Prostate gland (tissue), 2 donors: ENCODE measurements at regions not wholly inside any gene's neighbourhood (a gene's known extent, or its start where the extent isn't known, plus 50 kb on each side); places are given as distances from the start of the nearest gene placed in this dataset.

Source experiments
- DNase-seq: peaks from one replicate; pipeline ENCODE4 v3.0.0-alpha.2; 2019; ENCODE audit warnings: low spot score
- H3K27ac ChIP-seq, 2 donors: fragments of 200-600 bp; sonication (generic); 2 replicates each; pipeline ENCODE4 v1.5.1; 2017 to 2019
- H3K27me3 ChIP-seq: fragments of 200-600 bp; sonication (generic); replicated peaks from 2 replicates; pipeline ENCODE4 v1.5.1; 2019; ENCODE audit not compliant: insufficient read depth
- H3K36me3 ChIP-seq, 2 donors: fragments of 200-600 bp; sonication (generic); 1 replicate in 1 of 2; 2 replicates in 1 of 2; pipeline versions ENCODE4 v1.5.1 to v1.8.1; 2017 to 2019
- H3K4me1 ChIP-seq: fragments of 200-600 bp; sonication (generic); replicated peaks from 2 replicates; pipeline ENCODE4 v1.5.1; 2019
- H3K4me3 ChIP-seq, 2 donors: fragments of 200-600 bp; sonication (generic); 2 replicates each; pipeline ENCODE4 v1.5.1; 2017 to 2019
- H3K9me3 ChIP-seq: fragments of 200-600 bp; sonication (generic); 2 replicates; pipeline ENCODE4 v1.5.1; 2017
- POLR2A ChIP-seq: fragments of 450-650 bp; IDR thresholded peaks from one replicate; pipeline ENCODE4 v1.6.1; 2016; ENCODE audit warnings: antibody characterized with exemption, mild to moderate bottlenecking
- POLR2AphosphoS5 ChIP-seq: sonication (generic); formaldehyde crosslinking; IDR thresholded peaks from one replicate; pipeline ENCODE4 v1.6.1; 2017; ENCODE audit warnings: antibody characterized with exemption
- WGBS: methylation state at CpG from one replicate; pipeline ENCODE4 v1.1.5; 2018; 5-methylcytosine and 5-hydroxymethylcytosine counted together
- intact Hi-C: fragments of 100-400 bp; cut with DNase I; formaldehyde crosslinking; loops from one replicate; pipeline ENCODE4 v1.14.2; 2022
- TF ChIP-seq, protein P1 (sequence below), 4 experiments: fragments of 200-600 bp in 2 of 4; fragments of 450-650 bp in 2 of 4; sonication (generic) in 2 of 4; IDR thresholded peaks; 1 replicate in 3 of 4; 2 replicates in 1 of 4; pipeline ENCODE4 v1.5.1; 2016 to 2019; ENCODE audit warnings: antibody characterized with exemption in 4 of 4, mild to moderate bottlenecking in 2 of 4, moderate library complexity in 2 of 4

DNA sequence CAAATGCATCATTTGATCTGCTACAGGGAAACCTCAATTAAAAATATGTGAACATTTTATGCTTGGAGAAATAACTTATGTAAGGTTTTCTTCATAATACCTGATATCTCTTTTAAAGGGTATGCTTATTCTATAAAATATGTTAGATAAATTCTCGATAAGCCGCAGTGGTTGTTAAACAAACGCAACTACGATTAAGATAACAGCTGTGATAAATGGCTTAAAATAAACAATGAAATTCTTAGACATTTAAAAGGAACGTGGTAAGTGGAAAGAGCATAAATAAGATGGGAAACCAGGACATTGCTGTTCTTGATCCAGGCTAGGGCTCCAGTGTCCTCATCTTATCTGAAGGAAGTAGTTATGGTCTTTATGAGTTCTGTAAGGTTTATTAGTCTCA, 415.9 kb downstream of the CD83 start:
- Histone ChIP-seq H3K36me3 (no peaks in the 10 kb centered on the region), H3K4me3 (no peak overlapping the region), H3K9me3 (no peaks in the 10 kb centered on the region), H3K27me3 (no peaks in the 10 kb centered on the region), H3K4me1 (no peaks in the 10 kb centered on the region), H3K27ac (no peak overlapping the region)
- intact Hi-C loops = no loop called here
- 8% methylated on average over 5 of the region's 5 CpGs for WGBS
- no peak for DNase-seq
- no peak for TF ChIP-seq POLR2A
- TF ChIP-seq POLR2AphosphoS5 = no peak
- TF ChIP-seq, protein P1, sequence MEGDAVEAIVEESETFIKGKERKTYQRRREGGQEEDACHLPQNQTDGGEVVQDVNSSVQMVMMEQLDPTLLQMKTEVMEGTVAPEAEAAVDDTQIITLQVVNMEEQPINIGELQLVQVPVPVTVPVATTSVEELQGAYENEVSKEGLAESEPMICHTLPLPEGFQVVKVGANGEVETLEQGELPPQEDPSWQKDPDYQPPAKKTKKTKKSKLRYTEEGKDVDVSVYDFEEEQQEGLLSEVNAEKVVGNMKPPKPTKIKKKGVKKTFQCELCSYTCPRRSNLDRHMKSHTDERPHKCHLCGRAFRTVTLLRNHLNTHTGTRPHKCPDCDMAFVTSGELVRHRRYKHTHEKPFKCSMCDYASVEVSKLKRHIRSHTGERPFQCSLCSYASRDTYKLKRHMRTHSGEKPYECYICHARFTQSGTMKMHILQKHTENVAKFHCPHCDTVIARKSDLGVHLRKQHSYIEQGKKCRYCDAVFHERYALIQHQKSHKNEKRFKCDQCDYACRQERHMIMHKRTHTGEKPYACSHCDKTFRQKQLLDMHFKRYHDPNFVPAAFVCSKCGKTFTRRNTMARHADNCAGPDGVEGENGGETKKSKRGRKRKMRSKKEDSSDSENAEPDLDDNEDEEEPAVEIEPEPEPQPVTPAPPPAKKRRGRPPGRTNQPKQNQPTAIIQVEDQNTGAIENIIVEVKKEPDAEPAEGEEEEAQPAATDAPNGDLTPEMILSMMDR (IDR thresholded peaks at IDR 0.05) = no peak

DNA sequence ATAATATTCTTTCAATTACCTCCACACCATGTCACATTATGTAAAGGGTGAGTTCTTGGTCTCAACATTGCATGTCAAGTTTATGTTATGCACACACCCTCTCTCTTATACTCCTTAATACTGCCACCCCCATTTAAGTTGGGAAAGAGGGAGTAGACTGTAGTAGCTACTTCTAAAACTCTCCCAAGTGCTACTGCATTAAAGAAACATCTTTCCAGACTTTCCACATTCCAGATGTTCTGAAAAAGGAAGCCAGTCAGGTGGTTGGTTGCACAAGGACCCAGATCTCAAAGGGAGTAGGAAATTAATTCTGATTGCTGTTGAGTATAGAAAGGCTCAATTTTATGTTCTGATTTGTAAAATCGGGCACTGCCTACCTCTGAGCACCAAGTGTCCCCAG, 419.5 kb downstream of the CD83 start:
- TF ChIP-seq POLR2A = no peak
- H3K9me3 ChIP-seq = no peaks in the 10 kb centered on the region
- H3K4me1 ChIP-seq = no peaks in the 10 kb centered on the region
- 88% methylated on average over 1 of the region's 1 CpG for WGBS
- no peak for DNase-seq
- H3K27ac ChIP-seq = no peak overlapping the region
- H3K4me3 ChIP-seq = no peak overlapping the region
- H3K36me3 ChIP-seq = no peaks in the 10 kb centered on the region
- intact Hi-C loops = no loop called here
- H3K27me3 ChIP-seq = no peaks in the 10 kb centered on the region

DNA sequence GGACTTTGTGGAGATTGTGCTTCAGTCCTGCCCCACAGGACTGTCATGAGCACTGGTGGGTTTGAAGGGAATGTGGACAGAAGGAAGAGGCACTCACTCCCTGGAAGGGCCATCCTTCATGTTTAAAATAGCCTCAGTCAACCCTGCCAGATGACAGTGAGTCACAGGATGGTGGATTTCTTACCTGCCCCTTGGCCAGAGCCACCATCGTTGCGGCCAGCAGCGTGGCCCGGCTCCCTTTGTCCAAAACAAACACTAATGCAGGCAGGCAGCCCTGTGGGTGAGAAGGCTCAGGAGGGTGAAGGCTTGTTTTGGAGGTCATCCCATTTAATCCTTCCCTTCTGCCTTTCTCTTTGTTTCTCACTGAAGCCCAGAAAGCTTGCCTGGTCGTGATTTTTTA, 422.7 kb downstream of the CD83 start:
- Histone ChIP-seq H3K9me3 (no peaks in the 10 kb centered on the region), H3K4me3 (no peak overlapping the region), H3K27ac (no peak overlapping the region), H3K36me3 (no peaks in the 10 kb centered on the region), H3K4me1 (no peaks in the 10 kb centered on the region), H3K27me3 (no peaks in the 10 kb centered on the region)
- TF ChIP-seq, protein P1 (IDR thresholded peaks at IDR 0.05) = no peak
- TF ChIP-seq POLR2AphosphoS5 = peak; percentile 46
- 47% methylated on average over 5 of the region's 5 CpGs for WGBS
- intact Hi-C loops = no loop called here
- DNase-seq = peak; percentile 60

DNA sequence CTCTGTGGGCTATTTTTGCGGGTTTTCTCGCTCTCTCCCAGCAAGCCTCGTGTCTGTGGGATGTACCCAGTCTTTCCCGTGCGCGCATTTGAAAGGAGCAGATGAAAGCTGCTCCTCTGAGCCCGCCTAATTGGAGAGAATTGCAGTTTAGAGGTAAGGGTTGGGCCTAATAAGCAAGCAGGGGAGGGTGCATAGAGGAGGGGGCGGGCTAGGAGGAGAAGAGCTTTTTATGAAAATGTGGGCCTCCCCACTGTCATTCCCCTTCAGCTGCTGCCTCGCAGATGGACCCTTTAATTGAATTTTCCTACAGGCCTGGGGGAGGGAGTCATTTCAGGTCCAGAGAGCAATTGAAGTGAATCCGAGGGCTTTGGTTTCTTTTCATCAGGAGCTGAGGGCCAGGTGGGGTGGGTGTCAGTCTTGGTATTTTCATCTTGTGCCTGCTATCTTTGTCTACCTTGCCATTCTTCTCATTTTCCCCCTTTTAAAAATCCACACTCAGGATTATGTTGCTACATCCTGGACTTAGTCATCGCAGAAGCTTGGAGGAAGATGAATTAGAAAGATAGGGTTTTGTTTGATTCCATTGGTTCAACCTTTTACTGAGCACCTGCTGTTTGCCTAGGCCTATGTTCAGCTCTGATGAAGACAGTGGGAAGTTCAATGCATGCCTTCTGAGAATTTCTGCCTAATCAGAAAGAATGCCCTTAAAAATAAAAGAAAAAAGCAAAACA, 423.4 kb downstream of the CD83 start:
- intact Hi-C loops = no loop called here
- WGBS = 88% methylated on average over 11 of the region's 11 CpGs
- DNase-seq = no peak

DNA sequence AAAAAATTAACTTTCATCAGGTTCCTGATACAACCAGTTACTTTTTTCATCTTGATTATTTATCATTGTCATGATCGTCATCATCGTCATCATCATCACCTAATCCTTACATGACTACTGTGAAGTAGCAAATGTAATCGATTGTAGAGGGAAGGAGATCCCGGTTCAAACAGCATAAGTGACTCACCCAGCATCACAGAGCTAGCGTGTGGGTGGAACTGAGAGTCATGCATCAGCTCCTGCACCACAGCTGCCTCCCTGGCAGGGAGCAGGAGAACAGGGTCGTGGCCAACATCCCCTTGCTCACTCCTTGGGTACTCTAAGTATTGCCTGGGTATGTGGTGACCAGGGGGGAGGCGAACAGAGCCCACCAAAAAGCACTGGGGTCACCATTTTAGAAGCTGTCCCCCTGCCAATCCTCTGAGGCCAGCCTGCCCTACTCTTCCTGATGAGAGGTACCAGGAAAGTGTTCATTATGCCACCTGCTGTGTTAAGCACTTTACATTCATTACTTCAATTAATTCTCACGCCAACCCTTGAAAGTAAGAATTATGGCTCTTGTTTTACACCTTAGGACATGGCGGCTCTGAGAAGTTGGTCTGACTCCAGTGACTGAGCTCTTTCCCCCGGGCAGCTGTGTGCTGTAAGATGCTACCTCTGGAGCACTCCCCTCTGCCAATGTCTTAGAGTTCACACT, 425.2 kb downstream of the CD83 start:
- Histone ChIP-seq H3K4me3 (no peak overlapping the region), H3K27me3 (no peaks in the 10 kb centered on the region), H3K9me3 (no peaks in the 10 kb centered on the region), H3K4me1 (no peaks in the 10 kb centered on the region), H3K36me3 (no peaks in the 10 kb centered on the region), H3K27ac (no peak overlapping the region)
- no peak for TF ChIP-seq POLR2AphosphoS5
- TF ChIP-seq POLR2A = no peak
- TF ChIP-seq, protein P1 (IDR thresholded peaks at IDR 0.05) = no peak
- intact Hi-C loops = no loop called here
- DNase-seq = no peak
- 81% methylated on average over 10 of the region's 10 CpGs for WGBS

More for the DNA sequence above, 423.4 kb downstream of the CD83 start:
- Histone ChIP-seq H3K4me1 (no peaks in the 10 kb centered on the region), H3K27me3 (no peaks in the 10 kb centered on the region), H3K9me3 (no peaks in the 10 kb centered on the region), H3K27ac (no peak overlapping the region), H3K36me3 (no peaks in the 10 kb centered on the region), H3K4me3 (no peak overlapping the region)
- TF ChIP-seq POLR2A = no peak
- TF ChIP-seq POLR2AphosphoS5 = no peak
- TF ChIP-seq, protein P1 (IDR thresholded peaks at IDR 0.05) = no peak
